Right lobe of liver (tissue), 4 donors: ENCODE measurements at regions not wholly inside any gene's neighbourhood (a gene's known extent, or its start where the extent isn't known, plus 50 kb on each side); places are given as distances from the start of the nearest gene placed in this dataset.

Experiments used
- POLR2A ChIP-seq: fragments of 450-650 bp; IDR thresholded peaks from one replicate; pipeline ENCODE4 v1.6.1; 2017; ENCODE audit warnings: antibody characterized with exemption, mild to moderate bottlenecking
- TF ChIP-seq, protein P1 (sequence below), 4 donors: fragments of 200-600 bp in 3 of 4; fragments of 450-650 bp in 1 of 4; IDR thresholded peaks; one replicate each; pipeline versions ENCODE4 v1.5.1 to v1.8.0; 2016 to 2022; ENCODE audit warnings: antibody characterized with exemption in 4 of 4, mild to moderate bottlenecking in 2 of 4
- donor health status: DM: no; HTN: no; CAD: no.
- donor health status: DM: no; HTN: no; CAD: no.
- donor health status: DM: no; HTN: yes; CAD: no.

DNA sequence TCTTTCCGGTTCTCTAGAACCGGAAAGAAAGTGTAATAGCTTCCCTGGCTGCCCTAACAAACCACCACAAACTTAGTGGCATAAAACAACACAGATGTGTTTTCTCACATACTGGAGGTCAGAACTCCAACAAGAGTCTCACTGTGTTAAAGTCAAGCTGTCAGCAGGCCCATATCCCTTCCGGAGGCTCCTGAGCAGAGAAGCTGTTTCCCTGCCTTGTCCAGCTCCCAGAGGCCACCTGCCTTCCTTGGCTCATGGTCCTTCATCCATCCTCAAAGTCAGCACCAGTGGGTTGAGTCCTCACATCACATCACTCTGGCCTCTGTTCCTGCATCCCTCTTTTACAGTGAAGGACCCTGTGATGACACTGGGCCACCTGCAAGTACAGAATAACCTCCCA lies 49.8 kb upstream of the HMX1 start:
- TF ChIP-seq, protein P1, sequence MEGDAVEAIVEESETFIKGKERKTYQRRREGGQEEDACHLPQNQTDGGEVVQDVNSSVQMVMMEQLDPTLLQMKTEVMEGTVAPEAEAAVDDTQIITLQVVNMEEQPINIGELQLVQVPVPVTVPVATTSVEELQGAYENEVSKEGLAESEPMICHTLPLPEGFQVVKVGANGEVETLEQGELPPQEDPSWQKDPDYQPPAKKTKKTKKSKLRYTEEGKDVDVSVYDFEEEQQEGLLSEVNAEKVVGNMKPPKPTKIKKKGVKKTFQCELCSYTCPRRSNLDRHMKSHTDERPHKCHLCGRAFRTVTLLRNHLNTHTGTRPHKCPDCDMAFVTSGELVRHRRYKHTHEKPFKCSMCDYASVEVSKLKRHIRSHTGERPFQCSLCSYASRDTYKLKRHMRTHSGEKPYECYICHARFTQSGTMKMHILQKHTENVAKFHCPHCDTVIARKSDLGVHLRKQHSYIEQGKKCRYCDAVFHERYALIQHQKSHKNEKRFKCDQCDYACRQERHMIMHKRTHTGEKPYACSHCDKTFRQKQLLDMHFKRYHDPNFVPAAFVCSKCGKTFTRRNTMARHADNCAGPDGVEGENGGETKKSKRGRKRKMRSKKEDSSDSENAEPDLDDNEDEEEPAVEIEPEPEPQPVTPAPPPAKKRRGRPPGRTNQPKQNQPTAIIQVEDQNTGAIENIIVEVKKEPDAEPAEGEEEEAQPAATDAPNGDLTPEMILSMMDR (IDR thresholded peaks at IDR 0.05) = no peak
- TF ChIP-seq POLR2A = no peak
